ENCODE measurements at regions not wholly inside any gene's neighbourhood (a gene's known extent, or its start where the extent isn't known, plus 50 kb on each side); places are given as distances from the start of the nearest gene placed in this dataset.

GRCh38 chrX:38970074-38970473 lies 168.8 kb downstream of the MID1IP1 start:
- TF ChIP-seq POLR2AphosphoS5 (IDR thresholded peaks at IDR 0.05) (no peak), CTCF (IDR thresholded peaks at IDR 0.05) (no peak), POLR2A (IDR thresholded peaks at IDR 0.05) (no peak)
